Mesenchymal stem cell (in vitro differentiated cells and primary cell): ENCODE measurements at regions not wholly inside any gene's neighbourhood (a gene's known extent, or its start where the extent isn't known, plus 50 kb on each side); places are given as distances from the start of the nearest gene placed in this dataset.
"Not testable (repeated sequence)": the region's sequence is repeated elsewhere in the genome, so short reads cannot be mapped to it uniquely, and the experiment has no call there.

ENCODE experiments used
- DNase-seq: peaks from one replicate; pipeline ENCODE4 v3.0.0-alpha.2; 2013
- H2AFZ ChIP-seq: one replicate; pipeline ENCODE4 v1.6.1; 2013; ENCODE audit warnings: low read depth, mild to moderate bottlenecking, control low read depth, inconsistent platforms, low read length, moderate library complexity
- H2AK5ac ChIP-seq: 2 replicates; pipeline ENCODE4 v1.6.1; 2013; ENCODE audit warnings: low read length, moderate library complexity, mild to moderate bottlenecking, inconsistent platforms; ENCODE audit not compliant: severe bottlenecking
- H2BK120ac ChIP-seq: one replicate; pipeline ENCODE4 v1.6.1; 2013; ENCODE audit warnings: low read depth, mild to moderate bottlenecking, inconsistent platforms, low read length, moderate library complexity
- H2BK12ac ChIP-seq, 2 experiments: one replicate each; pipeline ENCODE4 v1.6.1; 2013; ENCODE audit warnings: inconsistent platforms in 2 of 2, low read length in 2 of 2, mild to moderate bottlenecking in 2 of 2, moderate library complexity in 2 of 2, control low read depth in 1 of 2
- H2BK15ac ChIP-seq: one replicate; pipeline ENCODE4 v1.6.1; 2013; ENCODE audit warnings: mild to moderate bottlenecking, low read depth, inconsistent platforms; ENCODE audit not compliant: poor library complexity, severe bottlenecking
- H2BK5ac ChIP-seq: 2 replicates; pipeline ENCODE4 v1.6.1; 2013; ENCODE audit warnings: low read depth, mild to moderate bottlenecking, low read length, control low read depth, inconsistent platforms; ENCODE audit not compliant: poor library complexity, severe bottlenecking
- H3K14ac ChIP-seq, 2 experiments: one replicate each; pipeline ENCODE4 v1.6.1; 2013; ENCODE audit warnings: inconsistent platforms in 2 of 2, low read length in 2 of 2, control low read depth in 1 of 2, mild to moderate bottlenecking in 1 of 2, moderate library complexity in 1 of 2
- H3K18ac ChIP-seq, 2 experiments: one replicate each; pipeline ENCODE4 v1.6.1; 2013; ENCODE audit warnings: inconsistent platforms in 2 of 2, low read length in 2 of 2, control low read depth in 1 of 2, low read depth in 1 of 2, mild to moderate bottlenecking in 1 of 2
- H3K23ac ChIP-seq, 2 experiments: one replicate each; pipeline ENCODE4 v1.6.1; 2013; ENCODE audit warnings: inconsistent platforms in 2 of 2, low read length in 2 of 2, mild to moderate bottlenecking in 2 of 2, moderate library complexity in 2 of 2, control low read depth in 1 of 2
- H3K27ac ChIP-seq: 2 replicates; pipeline ENCODE4 v1.5.1; 2013; ENCODE audit warnings: mild to moderate bottlenecking, moderate library complexity, low read length, control low read depth, inconsistent platforms; ENCODE audit not compliant: poor library complexity, severe bottlenecking
- H3K27me3 ChIP-seq, 2 experiments: 2 replicates each; pipeline versions ENCODE4 v1.6.1 to v1.7.0; 2013; ENCODE audit warnings: low read length in 2 of 2, mild to moderate bottlenecking in 2 of 2, moderate library complexity in 2 of 2, control low read depth in 1 of 2, inconsistent platforms in 1 of 2; ENCODE audit not compliant: control insufficient read depth in 1 of 2, insufficient read depth in 1 of 2
- H3K36me3 ChIP-seq, 2 experiments: 2 replicates each; pipeline versions ENCODE4 v1.6.1 to v1.7.0; 2013; ENCODE audit warnings: low read length in 2 of 2, control low read depth in 1 of 2, inconsistent platforms in 1 of 2, low read depth in 1 of 2, mild to moderate bottlenecking in 1 of 2; ENCODE audit not compliant: insufficient read depth in 2 of 2, control insufficient read depth in 1 of 2
- H3K4ac ChIP-seq, 2 experiments: one replicate each; pipeline ENCODE4 v1.6.1; 2013; ENCODE audit warnings: inconsistent platforms in 2 of 2, low read length in 2 of 2, mild to moderate bottlenecking in 2 of 2, moderate library complexity in 2 of 2, control low read depth in 1 of 2, low read depth in 1 of 2
- H3K4me1 ChIP-seq: 2 replicates; pipeline ENCODE4 v1.6.1; 2013; ENCODE audit warnings: low read depth, low read length, control low read depth; ENCODE audit not compliant: control insufficient read depth, insufficient read depth
- H3K4me2 ChIP-seq: 2 replicates; pipeline ENCODE4 v1.6.1; 2013; ENCODE audit warnings: low read length, mild to moderate bottlenecking, inconsistent platforms; ENCODE audit not compliant: poor library complexity, severe bottlenecking
- H3K4me3 ChIP-seq, 2 experiments: 2 replicates each; pipeline versions ENCODE4 v1.5.1 to v1.7.0; 2013; ENCODE audit warnings: low read length in 2 of 2, mild to moderate bottlenecking in 2 of 2, control low read depth in 1 of 2, low read depth in 1 of 2; ENCODE audit not compliant: insufficient read depth in 1 of 2
- H3K79me1 ChIP-seq: replicated peaks from 2 replicates; pipeline ENCODE4 v1.6.1; 2013; ENCODE audit warnings: mild to moderate bottlenecking, control low read depth, low read length, inconsistent platforms; ENCODE audit not compliant: poor library complexity, severe bottlenecking
- H3K9ac ChIP-seq: 2 replicates; pipeline ENCODE4 v1.7.0; 2013; ENCODE audit warnings: mild to moderate bottlenecking, low read length, moderate library complexity
- H3K9me3 ChIP-seq: 2 replicates; pipeline ENCODE4 v1.7.0; 2013; ENCODE audit warnings: mild to moderate bottlenecking, low read length; ENCODE audit not compliant: control insufficient read depth
- H4K8ac ChIP-seq: one replicate; pipeline ENCODE4 v1.6.1; 2013; ENCODE audit warnings: inconsistent platforms, mild to moderate bottlenecking, low read length, moderate library complexity
- H4K91ac ChIP-seq: one replicate; pipeline ENCODE4 v1.6.1; 2013; ENCODE audit warnings: mild to moderate bottlenecking, low read length, inconsistent platforms
- WGBS: methylation state at CpG from one replicate; pipeline ENCODE4 v1.1.7; 2013; ENCODE audit warnings: mixed read lengths; 5-methylcytosine and 5-hydroxymethylcytosine counted together

- H2AK5ac ChIP-seq: peak overlapping the region; percentile 100
- H3K4me3 ChIP-seq: no peak overlapping the region
- no peaks in the 10 kb centered on the region for H3K9me3 ChIP-seq
- no peak overlapping the region for H3K4ac ChIP-seq
- no peak overlapping the region for H4K91ac ChIP-seq
- H2BK12ac ChIP-seq: peak overlapping the region; percentile 83 to 96
- peak overlapping the region; percentile 98 for H3K27ac ChIP-seq
- no peaks in the 10 kb centered on the region for H3K27me3 ChIP-seq
- no peak for DNase-seq
- H3K36me3 ChIP-seq: no peaks in the 10 kb centered on the region
- H3K23ac ChIP-seq: no peak overlapping the region
- peak overlapping the region in 1 of 2 experiments; percentile 49 for H3K18ac ChIP-seq
- H4K8ac ChIP-seq: no peak overlapping the region
- H3K4me1 ChIP-seq: peaks cover 12% of the 10 kb centered on the region
- 75% methylated on average over 1 of the region's 1 CpG for WGBS
- H3K9ac ChIP-seq: no peak overlapping the region
- no peak overlapping the region for H2AFZ ChIP-seq
- peak overlapping the region; percentile 58 for H2BK5ac ChIP-seq
- no peak overlapping the region for H3K14ac ChIP-seq
- H3K79me1 ChIP-seq: no peaks in the 10 kb centered on the region
- H3K4me2 ChIP-seq: no peak overlapping the region
- H2BK120ac ChIP-seq: no peak overlapping the region
- H2BK15ac ChIP-seq: no peak overlapping the region
These were observed 301.1 kb downstream of the PAX3 start for GRCh38 chr2:221997683-221998082.

GRCh38 chr2:221997100-221997499 is 301.7 kb downstream of the PAX3 start:
- peaks cover 12% of the 10 kb centered on the region for H3K4me1 ChIP-seq
- WGBS: 2% methylated on average over 3 of the region's 3 CpGs
- H3K4me3 ChIP-seq: no peak overlapping the region
- H2BK12ac ChIP-seq: peak overlapping the region in 1 of 2 experiments; percentile 96
- peak overlapping the region; percentile 32 to 49 for H3K18ac ChIP-seq
- peak; percentile 75 for DNase-seq
- no peaks in the 10 kb centered on the region for H3K27me3 ChIP-seq
- H3K36me3 ChIP-seq: no peaks in the 10 kb centered on the region
- H3K23ac ChIP-seq: no peak overlapping the region
- H3K14ac ChIP-seq: peak overlapping the region in 1 of 2 experiments; percentile 71
- no peak overlapping the region for H2BK120ac ChIP-seq
- no peak overlapping the region for H3K4me2 ChIP-seq
- H4K91ac ChIP-seq: no peak overlapping the region
- H2AFZ ChIP-seq: peak overlapping the region; percentile 57
- H3K79me1 ChIP-seq: no peaks in the 10 kb centered on the region
- peak overlapping the region; percentile 100 for H2AK5ac ChIP-seq
- no peak overlapping the region for H3K4ac ChIP-seq
- no peaks in the 10 kb centered on the region for H3K9me3 ChIP-seq
- H3K9ac ChIP-seq: no peak overlapping the region
- H4K8ac ChIP-seq: no peak overlapping the region
- H2BK5ac ChIP-seq: peak overlapping the region; percentile 58
- no peak overlapping the region for H2BK15ac ChIP-seq
- peak overlapping the region; percentile 98 for H3K27ac ChIP-seq

- no peak overlapping the region for H3K14ac ChIP-seq
- no peak overlapping the region for H3K27ac ChIP-seq
- no peak overlapping the region for H3K18ac ChIP-seq
- H2AK5ac ChIP-seq: no peak overlapping the region
- no peaks in the 10 kb centered on the region for H3K27me3 ChIP-seq
- H2BK5ac ChIP-seq: no peak overlapping the region
- H4K8ac ChIP-seq: no peak overlapping the region
- no peak overlapping the region for H3K4ac ChIP-seq
- no peak for DNase-seq
- no peak overlapping the region for H3K23ac ChIP-seq
- WGBS: 98% methylated on average over 3 of the region's 7 CpGs
- no peak overlapping the region for H3K4me2 ChIP-seq
- no peak overlapping the region for H2BK12ac ChIP-seq
- peaks cover 12% of the 10 kb centered on the region for H3K4me1 ChIP-seq
- no peaks in the 10 kb centered on the region for H3K79me1 ChIP-seq
- no peaks in the 10 kb centered on the region for H3K9me3 ChIP-seq
- H4K91ac ChIP-seq: no peak overlapping the region
- H3K9ac ChIP-seq: no peak overlapping the region
- no peak overlapping the region for H3K4me3 ChIP-seq
- H2AFZ ChIP-seq: no peak overlapping the region
- no peak overlapping the region for H2BK15ac ChIP-seq
- no peaks in the 10 kb centered on the region for H3K36me3 ChIP-seq
- H2BK120ac ChIP-seq: no peak overlapping the region
These were observed 303.9 kb downstream of the PAX3 start for GRCh38 chr2:221994926-221995325.

- not testable (repeated sequence) for H3K27me3 ChIP-seq, H3K9me3 ChIP-seq, H3K79me1 ChIP-seq, H3K4me1 ChIP-seq, H3K36me3 ChIP-seq, H3K23ac ChIP-seq, H2AK5ac ChIP-seq, H3K9ac ChIP-seq, H2BK120ac ChIP-seq, H4K8ac ChIP-seq, H2BK12ac ChIP-seq, DNase-seq, H3K18ac ChIP-seq, H3K27ac ChIP-seq, H3K4ac ChIP-seq, H4K91ac ChIP-seq, H3K14ac ChIP-seq, H3K4me2 ChIP-seq, H2AFZ ChIP-seq, H3K4me3 ChIP-seq, H2BK15ac ChIP-seq, H2BK5ac ChIP-seq
- 96% methylated on average over 6 of the region's 13 CpGs for WGBS
These were observed 314.4 kb downstream of the PAX3 start for GRCh38 chr2:221984376-221984775.
